Common myeloid progenitor, CD34-positive (primary cell): ENCODE measurements at regions not wholly inside any gene's neighbourhood (a gene's known extent, or its start where the extent isn't known, plus 50 kb on each side); places are given as distances from the start of the nearest gene placed in this dataset.

Experiments used
- CTCF ChIA-PET: fragments of 350-600 bp; sonication (Branson Sonifier 250); formaldehyde crosslinking; loops from one replicate; lab custom pipeline; 2021; ENCODE audit warnings: antibody characterized with exemption; lab: Charles Lee
- POLR2A ChIA-PET: fragments of 350-600 bp; sonication (Branson Sonifier 250); formaldehyde crosslinking; loops from one replicate; lab custom pipeline; 2021; ENCODE audit warnings: antibody characterized with exemption; lab: Charles Lee
- DNase-seq, 3 donors: peaks; one replicate each; pipeline versions ENCODE4 v3.0.0 to v3.0.0-alpha.2; 2013
- H3K27ac ChIP-seq, 2 experiments: 1 replicate in 1 of 2; 2 replicates in 1 of 2; pipeline ENCODE4 v1.7.0; 2013; ENCODE audit warnings: inconsistent platforms in 2 of 2, low read length in 2 of 2, mild to moderate bottlenecking in 2 of 2, low read depth in 1 of 2, moderate library complexity in 1 of 2; ENCODE audit not compliant: severe bottlenecking in 2 of 2, insufficient read depth in 1 of 2, poor library complexity in 1 of 2
- H3K27me3 ChIP-seq, 5 experiments: replicated peaks in 2 of 5; 1 replicate in 3 of 5; 2 replicates in 2 of 5; pipeline versions ENCODE4 v1.6.1 to v1.7.0; 2013; ENCODE audit warnings: low read length in 4 of 5, mild to moderate bottlenecking in 2 of 5, moderate library complexity in 2 of 5, inconsistent platforms in 1 of 5; ENCODE audit not compliant: insufficient read depth in 5 of 5, control insufficient read depth in 4 of 5
- H3K36me3 ChIP-seq, 4 experiments: 1 replicate in 2 of 4; 2 replicates in 2 of 4; pipeline versions ENCODE4 v1.6.1 to v1.7.0; 2013; ENCODE audit warnings: low read length in 3 of 4, control low read depth in 1 of 4, mild to moderate bottlenecking in 1 of 4; ENCODE audit not compliant: control insufficient read depth in 4 of 4, insufficient read depth in 4 of 4
- H3K4me1 ChIP-seq, 4 experiments: 1 replicate in 3 of 4; 2 replicates in 1 of 4; pipeline versions ENCODE4 v1.6.1 to v1.7.1; 2013; ENCODE audit warnings: low read length in 3 of 4, mild to moderate bottlenecking in 3 of 4, control low read depth in 1 of 4, inconsistent platforms in 1 of 4, moderate library complexity in 1 of 4; ENCODE audit not compliant: control insufficient read depth in 4 of 4, insufficient read depth in 4 of 4; ENCODE audit errors: control extremely low read depth in 1 of 4
- H3K4me3 ChIP-seq, 7 experiments: 1 replicate in 4 of 7; 2 replicates in 3 of 7; pipeline versions ENCODE4 v1.5.1 to v1.7.0; 2013; ENCODE audit warnings: mild to moderate bottlenecking in 7 of 7, low read length in 6 of 7, moderate library complexity in 6 of 7, inconsistent platforms in 2 of 7, low read depth in 2 of 7, control low read depth in 1 of 7; ENCODE audit not compliant: insufficient read depth in 4 of 7, control insufficient read depth in 1 of 7; ENCODE audit errors: extremely low read depth in 1 of 7
- H3K9me3 ChIP-seq, 5 experiments: 1 replicate in 4 of 5; 2 replicates in 1 of 5; pipeline versions ENCODE4 v1.6.1 to v1.7.1; 2013; ENCODE audit warnings: low read length in 4 of 5, mild to moderate bottlenecking in 2 of 5, inconsistent platforms in 1 of 5, low read depth in 1 of 5, moderate library complexity in 1 of 5; ENCODE audit not compliant: control insufficient read depth in 4 of 5, insufficient read depth in 2 of 5; ENCODE audit errors: control extremely low read depth in 1 of 5
- WGBS: methylation state at CpG from one replicate; pipeline ENCODE4 v1.1.5; 2013; ENCODE audit not compliant: insufficient coverage; 5-methylcytosine and 5-hydroxymethylcytosine counted together

DNA sequence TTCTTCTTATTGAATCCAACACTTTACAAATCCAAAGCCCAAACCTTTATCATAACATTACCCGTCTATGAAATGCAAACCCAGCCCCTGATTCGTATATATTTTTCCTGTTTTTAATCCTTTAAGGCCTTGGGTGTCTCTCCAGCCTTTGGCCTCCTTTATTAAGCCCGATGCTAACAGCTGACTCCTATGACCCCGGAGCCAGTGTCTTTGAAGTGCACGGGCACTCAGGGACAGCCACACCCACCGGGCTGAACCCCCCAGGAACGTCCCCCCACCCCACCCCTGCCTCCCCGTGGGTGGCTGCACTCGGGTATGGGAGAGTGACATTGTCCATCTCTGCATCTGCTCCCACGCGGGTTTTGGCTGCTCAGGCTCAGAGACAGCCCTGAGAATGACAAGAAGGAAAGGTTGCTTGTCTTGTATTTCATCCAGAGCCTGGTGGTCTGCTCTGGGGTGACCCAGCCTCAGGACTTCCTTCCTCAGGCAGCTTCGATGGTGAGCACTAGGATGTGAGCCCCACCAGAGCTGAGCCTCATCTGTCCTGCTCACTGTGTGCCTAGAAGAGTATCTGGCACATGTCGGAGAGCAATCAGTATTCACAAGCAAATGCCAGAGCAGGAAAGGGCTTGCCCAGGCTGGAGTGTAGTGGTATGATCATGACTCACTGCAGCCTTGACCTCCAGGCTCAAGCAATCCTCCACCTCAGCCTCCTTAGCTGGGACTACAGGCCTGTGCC is 210.4 kb downstream of the SKIDA1 start:
- DNase-seq = no peak
- no peak overlapping the region for H3K27ac ChIP-seq

DNA sequence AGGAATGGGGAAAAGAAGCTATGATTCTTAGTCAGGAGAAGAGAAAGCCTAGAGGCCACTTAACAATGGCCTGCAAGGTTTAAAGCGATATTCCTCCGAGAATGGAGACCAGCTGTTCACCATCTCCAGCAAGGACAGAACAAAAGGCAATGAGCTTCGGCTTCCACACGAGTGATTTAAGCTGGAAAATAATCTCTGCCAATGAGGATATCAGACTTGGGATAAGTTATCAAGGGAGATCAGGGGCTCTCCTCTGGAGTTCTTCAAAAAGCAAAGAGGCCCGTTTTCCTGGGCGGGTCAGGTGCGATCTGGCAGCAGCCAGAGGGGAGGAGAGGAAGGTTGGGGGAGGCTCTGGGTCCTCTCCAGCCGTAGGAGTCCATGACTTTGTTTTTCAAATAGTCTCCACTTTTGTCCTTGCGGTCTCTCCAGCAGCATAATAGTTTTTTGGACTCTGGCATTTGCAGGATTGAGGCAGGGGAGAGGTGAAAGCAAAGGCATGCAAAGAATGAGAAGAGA is 211.3 kb downstream of the SKIDA1 start:
- H3K4me1 ChIP-seq = no peaks in the 10 kb centered on the region
- no peaks in the 10 kb centered on the region for H3K36me3 ChIP-seq
- POLR2A ChIA-PET = no interaction called here
- CTCF ChIA-PET = interaction anchor here (1.1 kb wide), 1 partner anchor 13 kb away, joined by 3 read pairs; no protein-coding TSS in a partner anchor
- no peaks in the 10 kb centered on the region for H3K27me3 ChIP-seq
- WGBS = 65% methylated on average over 5 of the region's 9 CpGs
- no peak for DNase-seq
- no peak overlapping the region for H3K4me3 ChIP-seq
- H3K9me3 ChIP-seq = no peaks in the 10 kb centered on the region
- no peak overlapping the region for H3K27ac ChIP-seq

More for the DNA sequence above, 210.4 kb downstream of the SKIDA1 start:
- POLR2A ChIA-PET = no interaction called here
- Histone ChIP-seq H3K4me3 (no peak overlapping the region), H3K27me3 (no peaks in the 10 kb centered on the region), H3K4me1 (no peaks in the 10 kb centered on the region), H3K9me3 (no peaks in the 10 kb centered on the region), H3K36me3 (no peaks in the 10 kb centered on the region)
- CTCF ChIA-PET = no interaction called here
- WGBS = 88% methylated on average over 9 of the region's 13 CpGs

DNA sequence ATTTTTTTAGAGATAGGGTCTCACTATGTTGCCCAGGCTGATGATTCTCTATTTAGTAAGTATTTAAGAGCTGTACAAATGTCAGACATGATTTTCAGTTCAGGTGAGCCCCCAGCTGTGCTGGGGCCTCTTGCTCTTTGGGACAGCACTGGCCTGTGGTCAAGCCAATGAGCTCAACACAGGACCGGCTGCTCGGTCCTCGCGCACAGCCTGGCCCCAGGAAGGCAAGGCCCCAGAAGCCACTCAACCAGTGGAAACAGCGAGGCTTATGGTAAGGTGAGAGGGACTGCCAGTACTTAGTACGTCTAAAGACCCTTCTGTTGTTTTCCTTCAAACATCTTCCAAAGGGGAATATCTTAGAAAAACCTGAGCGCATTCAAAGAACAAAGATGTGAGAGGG is 211.8 kb downstream of the SKIDA1 start:
- DNase-seq = no peak
- no peak overlapping the region for H3K4me3 ChIP-seq
- H3K36me3 ChIP-seq = no peaks in the 10 kb centered on the region
- H3K4me1 ChIP-seq = no peaks in the 10 kb centered on the region
- no peak overlapping the region for H3K27ac ChIP-seq
- ChIA-PET CTCF (interaction anchor here (1.1 kb wide), 1 partner anchor 13 kb away, joined by 3 read pairs; no protein-coding TSS in a partner anchor), POLR2A (no interaction called here)
- 100% methylated on average over 7 of the region's 7 CpGs for WGBS
- H3K9me3 ChIP-seq = no peaks in the 10 kb centered on the region
- no peaks in the 10 kb centered on the region for H3K27me3 ChIP-seq

DNA sequence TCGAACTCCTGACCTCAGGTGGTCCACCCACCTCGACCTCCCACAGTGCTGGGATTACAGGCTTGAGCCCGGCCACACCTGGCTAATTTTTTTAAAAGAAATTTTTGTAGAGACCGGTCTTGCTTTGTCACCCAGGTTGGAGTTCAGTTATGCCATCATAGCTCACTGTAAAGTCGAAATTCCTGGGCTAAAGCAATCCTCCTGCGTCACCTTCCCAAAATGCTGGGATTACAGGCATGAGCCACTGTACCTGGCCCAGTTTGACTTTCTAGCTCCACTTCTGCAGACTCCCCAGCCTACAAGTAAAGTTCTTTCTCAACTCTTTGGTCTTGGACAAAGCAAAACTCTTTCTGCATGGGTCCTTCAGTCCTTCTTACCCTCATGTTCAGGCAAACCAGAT is 214.1 kb downstream of the SKIDA1 start:
- Histone ChIP-seq H3K4me1 (no peaks in the 10 kb centered on the region), H3K4me3 (no peak overlapping the region), H3K27me3 (no peaks in the 10 kb centered on the region), H3K36me3 (no peaks in the 10 kb centered on the region), H3K27ac (no peak overlapping the region), H3K9me3 (no peaks in the 10 kb centered on the region)
- ChIA-PET CTCF (no interaction called here), POLR2A (no interaction called here)
- 99% methylated on average over 6 of the region's 6 CpGs for WGBS
- DNase-seq = no peak

DNA sequence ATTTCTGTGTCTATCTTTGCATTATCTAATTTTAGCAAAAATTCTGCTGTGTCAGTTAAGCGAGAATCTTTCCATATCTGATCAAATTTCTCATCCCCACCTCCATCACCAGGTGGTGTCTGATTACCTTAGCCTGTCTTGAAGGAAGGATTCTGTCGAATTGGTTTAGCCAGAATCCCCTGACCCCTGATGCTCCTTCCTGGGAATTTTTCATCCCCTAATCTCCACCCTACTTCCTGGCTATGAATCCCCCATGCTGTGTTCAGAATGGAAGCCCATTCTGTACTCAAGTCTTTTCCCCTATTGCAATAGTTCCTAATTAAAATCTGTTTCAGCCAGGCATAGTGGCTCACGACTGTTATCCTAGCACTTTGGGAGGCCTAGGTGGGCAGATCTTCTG is 216.1 kb downstream of the SKIDA1 start:
- no peaks in the 10 kb centered on the region for H3K36me3 ChIP-seq
- ChIA-PET CTCF (no interaction called here), POLR2A (no interaction called here)

DNA sequence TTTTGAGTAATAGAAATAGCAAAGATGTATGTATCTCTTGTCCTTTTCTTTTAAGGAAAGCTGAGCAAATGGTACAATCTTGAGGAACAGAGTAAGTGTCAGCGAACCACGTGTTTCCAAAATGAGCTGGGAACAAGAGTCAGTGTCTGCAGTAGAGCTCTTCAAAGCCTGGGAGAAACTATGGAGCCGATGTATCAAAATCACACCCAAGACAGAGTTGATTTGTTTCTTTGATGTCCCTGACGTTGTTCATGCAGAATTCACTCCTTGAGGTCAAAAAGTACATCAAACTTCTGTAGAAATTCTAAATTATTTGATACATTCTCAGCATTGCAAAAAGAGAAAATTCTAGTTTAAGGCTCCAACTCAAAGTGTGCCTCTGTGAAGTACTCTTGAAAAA is 216.5 kb downstream of the SKIDA1 start:
- Histone ChIP-seq H3K4me1 (no peaks in the 10 kb centered on the region), H3K27me3 (no peaks in the 10 kb centered on the region), H3K36me3 (no peaks in the 10 kb centered on the region), H3K27ac (no peak overlapping the region), H3K4me3 (no peak overlapping the region), H3K9me3 (no peaks in the 10 kb centered on the region)
- no peak for DNase-seq
- ChIA-PET CTCF (no interaction called here), POLR2A (no interaction called here)
- WGBS = 94% methylated on average over 2 of the region's 4 CpGs

More for the DNA sequence above, 216.1 kb downstream of the SKIDA1 start:
- 79% methylated on average over 3 of the region's 3 CpGs for WGBS
- H3K27ac ChIP-seq = no peak overlapping the region
- no peaks in the 10 kb centered on the region for H3K27me3 ChIP-seq
- H3K9me3 ChIP-seq = no peaks in the 10 kb centered on the region
- no peaks in the 10 kb centered on the region for H3K4me1 ChIP-seq
- DNase-seq = no peak
- H3K4me3 ChIP-seq = no peak overlapping the region

DNA sequence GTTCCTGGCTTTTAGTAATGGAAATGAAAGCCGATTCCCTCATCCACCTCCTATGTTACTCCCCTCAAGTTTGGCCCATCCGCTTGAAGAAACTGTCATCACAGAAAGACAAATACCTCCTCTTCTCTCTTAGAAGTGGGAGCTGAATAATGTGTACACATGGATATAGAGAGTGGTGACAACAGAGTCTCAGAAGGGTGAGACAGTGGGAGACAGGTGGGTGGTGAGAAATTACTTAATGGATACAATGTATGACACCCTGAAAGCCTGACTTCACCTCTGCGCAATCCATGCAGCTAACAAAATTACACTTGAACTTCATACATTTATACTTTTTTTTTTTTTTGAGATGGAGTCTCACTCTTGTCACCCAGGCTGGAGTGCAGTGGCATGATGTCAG is 217.5 kb downstream of the SKIDA1 start:
- Histone ChIP-seq H3K27me3 (no peaks in the 10 kb centered on the region), H3K4me1 (no peaks in the 10 kb centered on the region), H3K27ac (no peak overlapping the region), H3K36me3 (no peaks in the 10 kb centered on the region), H3K9me3 (no peaks in the 10 kb centered on the region), H3K4me3 (no peak overlapping the region)
- no peak for DNase-seq
- CTCF ChIA-PET = interaction anchor here (0.6 kb wide), 1 partner anchor 30 kb away, joined by 3 read pairs; no protein-coding TSS in a partner anchor
- no CpG with 5 or more reads among the region's 3 CpGs for WGBS
- POLR2A ChIA-PET = no interaction called here
